IgD-negative memory B cell (primary cell): ENCODE measurements at regions not wholly inside any gene's neighbourhood (a gene's known extent, or its start where the extent isn't known, plus 50 kb on each side); places are given as distances from the start of the nearest gene placed in this dataset.
"Not testable (repeated sequence)": the region's sequence is repeated elsewhere in the genome, so short reads cannot be mapped to it uniquely, and the experiment has no call there.

Source experiments
- H3K27ac Mint-ChIP-seq, 3 donors: one replicate each; pipeline ENCODE4 v1.8.0; 2020 to 2022; ENCODE audit warnings: mild to moderate bottlenecking in 3 of 3, mixed read lengths in 3 of 3, moderate library complexity in 1 of 3
- H3K27me3 Mint-ChIP-seq: one replicate; pipeline ENCODE4 v1.8.0; 2021; ENCODE audit warnings: mixed read lengths
- H3K36me3 Mint-ChIP-seq: one replicate; pipeline ENCODE4 v1.8.0; 2020; ENCODE audit warnings: mild to moderate bottlenecking, mixed read lengths
- H3K4me1 Mint-ChIP-seq, 3 donors: one replicate each; pipeline ENCODE4 v1.8.0; 2020 to 2022; ENCODE audit warnings: mixed read lengths in 3 of 3, mild to moderate bottlenecking in 1 of 3
- H3K4me3 Mint-ChIP-seq, 4 donors: one replicate each; pipeline ENCODE4 v1.8.0; 2020 to 2022; ENCODE audit warnings: mild to moderate bottlenecking in 4 of 4, mixed read lengths in 4 of 4, moderate library complexity in 3 of 4
- H3K9me3 Mint-ChIP-seq, 3 donors: one replicate each; pipeline ENCODE4 v1.8.0; 2020 to 2021; ENCODE audit warnings: mixed read lengths in 3 of 3, mild to moderate bottlenecking in 1 of 3

GRCh38 chr10:64708884-64709681, 1187.9 kb downstream of the REEP3 start:
- Mint-ChIP-seq H3K36me3 (no peaks in the 10 kb centered on the region), H3K4me1 (no peaks in the 10 kb centered on the region), H3K4me3 (no peak overlapping the region), H3K27me3 (peaks cover 1% of the 10 kb centered on the region), H3K9me3 (peaks cover 0 to 4% (median 2%) of the 10 kb centered on the region in 3 donors), H3K27ac (peak overlapping the region in 2 of 3 donors; percentile 28 to 82)

GRCh38 chr10:64726466-64726865, 1205.3 kb downstream of the REEP3 start:
- no peak overlapping the region for H3K4me3 Mint-ChIP-seq
- no peaks in the 10 kb centered on the region for H3K27me3 Mint-ChIP-seq
- peaks cover 4 to 9% (median 4%) of the 10 kb centered on the region in 3 donors for H3K9me3 Mint-ChIP-seq
- H3K36me3 Mint-ChIP-seq: no peaks in the 10 kb centered on the region
- no peak overlapping the region for H3K27ac Mint-ChIP-seq
- no peaks in the 10 kb centered on the region for H3K4me1 Mint-ChIP-seq

- Mint-ChIP-seq H3K4me1 (no peaks in the 10 kb centered on the region), H3K27me3 (no peaks in the 10 kb centered on the region), H3K27ac (no peak overlapping the region), H3K9me3 (peaks cover 4 to 10% (median 5%) of the 10 kb centered on the region in 3 donors), H3K36me3 (no peaks in the 10 kb centered on the region), H3K4me3 (no peak overlapping the region)
These were observed 1209.8 kb downstream of the REEP3 start for GRCh38 chr10:64731016-64731415.

GRCh38 chr10:64732372-64732957, 1211.3 kb downstream of the REEP3 start:
- Mint-ChIP-seq H3K36me3 (no peaks in the 10 kb centered on the region), H3K4me3 (no peak overlapping the region), H3K27me3 (no peaks in the 10 kb centered on the region), H3K27ac (no peak overlapping the region), H3K4me1 (no peaks in the 10 kb centered on the region), H3K9me3 (peaks cover 4 to 10% (median 5%) of the 10 kb centered on the region in 3 donors)

GRCh38 chr10:64733980-64734379, 1212.8 kb downstream of the REEP3 start:
- H3K27ac Mint-ChIP-seq: no peak overlapping the region
- H3K36me3 Mint-ChIP-seq: no peaks in the 10 kb centered on the region
- no peak overlapping the region for H3K4me3 Mint-ChIP-seq
- no peaks in the 10 kb centered on the region for H3K4me1 Mint-ChIP-seq
- H3K27me3 Mint-ChIP-seq: no peaks in the 10 kb centered on the region
- H3K9me3 Mint-ChIP-seq: peaks cover 0 to 10% (median 5%) of the 10 kb centered on the region in 3 donors

GRCh38 chr10:64738462-64738861, 1217.3 kb downstream of the REEP3 start:
- no peaks in the 10 kb centered on the region for H3K4me1 Mint-ChIP-seq

GRCh38 chr10:64745565-64745964, 1224.4 kb downstream of the REEP3 start:
- Mint-ChIP-seq H3K27me3 (no peaks in the 10 kb centered on the region), H3K4me1 (no peaks in the 10 kb centered on the region), H3K4me3 (no peak overlapping the region), H3K27ac (no peak overlapping the region), H3K36me3 (no peaks in the 10 kb centered on the region), H3K9me3 (peaks cover 1 to 11% (median 3%) of the 10 kb centered on the region in 3 donors)

More at GRCh38 chr10:64738462-64738861, 1217.3 kb downstream of the REEP3 start:
- H3K4me3 Mint-ChIP-seq: no peak overlapping the region
- no peaks in the 10 kb centered on the region for H3K36me3 Mint-ChIP-seq
- H3K27ac Mint-ChIP-seq: no peak overlapping the region
- H3K9me3 Mint-ChIP-seq: peaks cover 6 to 8% (median 6%) of the 10 kb centered on the region in 3 donors
- H3K27me3 Mint-ChIP-seq: no peaks in the 10 kb centered on the region

GRCh38 chr10:64750672-64751071, 1229.5 kb downstream of the REEP3 start:
- H3K27me3 Mint-ChIP-seq: no peaks in the 10 kb centered on the region
- H3K4me1 Mint-ChIP-seq: no peaks in the 10 kb centered on the region
- H3K4me3 Mint-ChIP-seq: no peak overlapping the region
- H3K36me3 Mint-ChIP-seq: no peaks in the 10 kb centered on the region
- peaks cover 3 to 5% (median 5%) of the 10 kb centered on the region in 3 donors for H3K9me3 Mint-ChIP-seq
- peak overlapping the region in 1 of 3 donors; percentile 86 for H3K27ac Mint-ChIP-seq

- no peak overlapping the region for H3K4me3 Mint-ChIP-seq
- H3K27ac Mint-ChIP-seq: no peak overlapping the region
- H3K36me3 Mint-ChIP-seq: no peaks in the 10 kb centered on the region
- H3K27me3 Mint-ChIP-seq: no peaks in the 10 kb centered on the region
- no peaks in the 10 kb centered on the region for H3K4me1 Mint-ChIP-seq
- H3K9me3 Mint-ChIP-seq: peaks cover 0 to 7% (median 3%) of the 10 kb centered on the region in 3 donors
These were observed 1232.3 kb downstream of the REEP3 start for GRCh38 chr10:64753516-64753915.

GRCh38 chr10:64760371-64760770, 1239.2 kb downstream of the REEP3 start:
- H3K36me3 Mint-ChIP-seq: no peaks in the 10 kb centered on the region
- H3K4me3 Mint-ChIP-seq: no peak overlapping the region
- H3K27me3 Mint-ChIP-seq: no peaks in the 10 kb centered on the region
- peaks cover 3 to 5% (median 5%) of the 10 kb centered on the region in 3 donors for H3K9me3 Mint-ChIP-seq
- H3K27ac Mint-ChIP-seq: peak overlapping the region in 1 of 3 donors; percentile 2
- H3K4me1 Mint-ChIP-seq: no peaks in the 10 kb centered on the region

GRCh38 chr10:64762861-64763260, 1241.7 kb downstream of the REEP3 start:
- H3K4me1 Mint-ChIP-seq: no peaks in the 10 kb centered on the region
- H3K9me3 Mint-ChIP-seq: peaks cover 2 to 5% (median 3%) of the 10 kb centered on the region in 3 donors
- no peak overlapping the region for H3K27ac Mint-ChIP-seq
- H3K4me3 Mint-ChIP-seq: no peak overlapping the region
- no peaks in the 10 kb centered on the region for H3K27me3 Mint-ChIP-seq
- no peaks in the 10 kb centered on the region for H3K36me3 Mint-ChIP-seq

GRCh38 chr10:64765498-64765897, 1244.3 kb downstream of the REEP3 start:
- Mint-ChIP-seq H3K27me3 (no peaks in the 10 kb centered on the region), H3K4me3 (no peak overlapping the region), H3K36me3 (no peaks in the 10 kb centered on the region), H3K9me3 (peaks cover 0 to 2% (median 0%) of the 10 kb centered on the region in 3 donors), H3K27ac (no peak overlapping the region), H3K4me1 (peaks cover 0 to 2% (median 0%) of the 10 kb centered on the region in 3 donors)

- Mint-ChIP-seq H3K27ac (no peak overlapping the region), H3K9me3 (peaks cover 0 to 3% (median 0%) of the 10 kb centered on the region in 3 donors), H3K27me3 (no peaks in the 10 kb centered on the region), H3K4me1 (peaks cover 0 to 2% (median 0%) of the 10 kb centered on the region in 3 donors), H3K36me3 (no peaks in the 10 kb centered on the region), H3K4me3 (no peak overlapping the region)
These were observed 1250.3 kb downstream of the REEP3 start for GRCh38 chr10:64771253-64772050.

GRCh38 chr10:64773357-64773756, 1252.2 kb downstream of the REEP3 start:
- H3K27ac Mint-ChIP-seq: no peak overlapping the region
- H3K36me3 Mint-ChIP-seq: no peaks in the 10 kb centered on the region
- H3K4me3 Mint-ChIP-seq: no peak overlapping the region
- H3K9me3 Mint-ChIP-seq: peaks cover 0 to 3% (median 0%) of the 10 kb centered on the region in 3 donors
- no peaks in the 10 kb centered on the region for H3K27me3 Mint-ChIP-seq
- peaks cover 0 to 2% (median 0%) of the 10 kb centered on the region in 3 donors for H3K4me1 Mint-ChIP-seq

GRCh38 chr10:64784451-64784850, 1263.2 kb downstream of the REEP3 start:
- not testable (repeated sequence) for H3K27me3 Mint-ChIP-seq, H3K36me3 Mint-ChIP-seq, H3K4me1 Mint-ChIP-seq, H3K27ac Mint-ChIP-seq, H3K9me3 Mint-ChIP-seq, H3K4me3 Mint-ChIP-seq
